CD8-positive, alpha-beta memory T cell (primary cell): ENCODE measurements at regions not wholly inside any gene's neighbourhood (a gene's known extent, or its start where the extent isn't known, plus 50 kb on each side); places are given as distances from the start of the nearest gene placed in this dataset.

Source experiments
- CTCF ChIA-PET: fragments of 350-600 bp; sonication (Branson Sonifier 250); formaldehyde crosslinking; loops from one replicate; lab custom pipeline; 2021; ENCODE audit warnings: antibody characterized with exemption; lab: Charles Lee
- POLR2A ChIA-PET: fragments of 350-600 bp; sonication (Branson Sonifier 250); formaldehyde crosslinking; loops from one replicate; lab custom pipeline; 2021; ENCODE audit warnings: antibody characterized with exemption; lab: Charles Lee
- DNase-seq, 5 donors: peaks; one replicate each; pipeline versions ENCODE4 v3.0.0 to v3.0.0-alpha.2; 2020 to 2022; ENCODE audit warnings: mixed read lengths in 1 of 5
- H3K27ac ChIP-seq: one replicate; pipeline ENCODE4 v1.7.0; 2013; ENCODE audit warnings: low read depth, mild to moderate bottlenecking, low read length, moderate library complexity
- H3K27me3 ChIP-seq: 2 replicates; pipeline ENCODE4 v1.7.0; 2013; ENCODE audit warnings: low read length, mild to moderate bottlenecking; ENCODE audit not compliant: insufficient read depth, poor library complexity, severe bottlenecking
- H3K36me3 ChIP-seq: 2 replicates; pipeline ENCODE4 v1.7.0; 2013; ENCODE audit warnings: mild to moderate bottlenecking, low read length, moderate library complexity; ENCODE audit not compliant: insufficient read depth
- H3K4me1 ChIP-seq: 2 replicates; pipeline ENCODE4 v1.7.0; 2013; ENCODE audit warnings: mild to moderate bottlenecking, low read length, moderate library complexity; ENCODE audit not compliant: insufficient read depth
- H3K4me3 ChIP-seq: 2 replicates; pipeline ENCODE4 v1.7.0; 2013; ENCODE audit warnings: mild to moderate bottlenecking, low read length
- H3K9me3 ChIP-seq: 2 replicates; pipeline ENCODE4 v1.7.0; 2013; ENCODE audit warnings: mild to moderate bottlenecking, low read length
- H3K27ac Mint-ChIP-seq, 8 donors: one replicate each; pipeline ENCODE4 v1.8.0; 2020 to 2021; ENCODE audit warnings: mixed read lengths in 8 of 8, mild to moderate bottlenecking in 6 of 8, inconsistent platforms in 3 of 8, moderate library complexity in 3 of 8
- H3K27me3 Mint-ChIP-seq, 2 donors: one replicate each; pipeline ENCODE4 v1.8.0; 2020 to 2021; ENCODE audit warnings: mixed read lengths in 2 of 2, mild to moderate bottlenecking in 1 of 2, moderate library complexity in 1 of 2
- H3K36me3 Mint-ChIP-seq, 3 donors: one replicate each; pipeline ENCODE4 v1.8.0; 2020 to 2021; ENCODE audit warnings: mixed read lengths in 3 of 3, inconsistent platforms in 1 of 3, mild to moderate bottlenecking in 1 of 3
- H3K4me1 Mint-ChIP-seq, 3 donors: one replicate each; pipeline ENCODE4 v1.8.0; 2020 to 2021; ENCODE audit warnings: mixed read lengths in 3 of 3, inconsistent platforms in 1 of 3, mild to moderate bottlenecking in 1 of 3
- H3K4me3 Mint-ChIP-seq, 7 donors: one replicate each; pipeline ENCODE4 v1.8.0; 2020 to 2021; ENCODE audit warnings: mixed read lengths in 7 of 7, mild to moderate bottlenecking in 6 of 7, moderate library complexity in 4 of 7, inconsistent platforms in 2 of 7
- H3K9me3 Mint-ChIP-seq, 5 donors: one replicate each; pipeline ENCODE4 v1.8.0; 2020 to 2022; ENCODE audit warnings: mixed read lengths in 5 of 5, mild to moderate bottlenecking in 3 of 5, moderate library complexity in 2 of 5, inconsistent platforms in 1 of 5

DNA sequence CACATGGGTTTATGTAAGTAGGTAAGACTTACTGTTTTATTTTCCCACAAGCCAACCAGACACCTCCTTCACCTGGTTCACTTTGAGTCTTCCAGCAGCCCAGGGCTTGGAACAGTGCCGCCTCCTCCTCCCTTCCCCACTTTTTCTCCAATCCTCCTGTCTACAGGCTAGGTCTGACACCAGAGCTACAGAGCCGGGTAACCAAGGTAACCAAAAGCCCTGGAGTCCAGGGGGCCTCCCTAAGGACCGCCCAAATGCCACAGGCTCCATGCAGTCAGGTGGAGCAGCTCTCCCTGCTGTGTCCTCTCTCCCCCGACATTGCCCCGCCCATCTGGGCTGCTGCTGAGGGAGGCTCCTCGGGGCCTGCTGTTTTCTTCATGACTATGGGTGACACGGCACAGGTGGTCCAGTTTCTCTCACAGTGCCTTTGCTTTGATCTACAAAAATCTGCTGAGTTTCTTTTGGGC lies 138.0 kb upstream of the EFNA5 start:
- Mint-ChIP-seq H3K27me3 (peaks cover 0 to 2% of the 10 kb centered on the region in 2 donors), H3K9me3 (no peaks in the 10 kb centered on the region), H3K27ac (no peak overlapping the region), H3K36me3 (no peaks in the 10 kb centered on the region), H3K4me3 (no peak overlapping the region), H3K4me1 (no peaks in the 10 kb centered on the region)
- no peak for DNase-seq
- POLR2A ChIA-PET, result no interaction called here
- H3K9me3 ChIP-seq, result no peaks in the 10 kb centered on the region
- H3K36me3 ChIP-seq, result no peaks in the 10 kb centered on the region
- no peak overlapping the region for H3K4me3 ChIP-seq
- H3K27me3 ChIP-seq, result no peaks in the 10 kb centered on the region
- CTCF ChIA-PET, result no interaction called here
- H3K4me1 ChIP-seq, result no peaks in the 10 kb centered on the region
- H3K27ac ChIP-seq, result no peak overlapping the region

GRCh38 chr5:107807431-107807830 lies 136.7 kb upstream of the EFNA5 start:
- H3K27ac ChIP-seq, result no peak overlapping the region
- DNase-seq, result no peak

GRCh38 chr5:107806705-107807104 lies 136.0 kb upstream of the EFNA5 start:
- no peaks in the 10 kb centered on the region for H3K4me1 Mint-ChIP-seq
- peaks cover 0 to 2% of the 10 kb centered on the region in 2 donors for H3K27me3 Mint-ChIP-seq

More at GRCh38 chr5:107807431-107807830, 136.7 kb upstream of the EFNA5 start:
- H3K36me3 ChIP-seq, result no peaks in the 10 kb centered on the region
- peaks cover 0 to 2% of the 10 kb centered on the region in 2 donors for H3K27me3 Mint-ChIP-seq
- H3K27me3 ChIP-seq, result no peaks in the 10 kb centered on the region
- ChIA-PET POLR2A (no interaction called here), CTCF (no interaction called here)
- no peaks in the 10 kb centered on the region for H3K4me1 ChIP-seq
- no peaks in the 10 kb centered on the region for H3K36me3 Mint-ChIP-seq
- H3K27ac Mint-ChIP-seq, result no peak overlapping the region
- no peaks in the 10 kb centered on the region for H3K9me3 Mint-ChIP-seq
- H3K4me3 Mint-ChIP-seq, result no peak overlapping the region
- no peak overlapping the region for H3K4me3 ChIP-seq
- no peaks in the 10 kb centered on the region for H3K9me3 ChIP-seq
- no peaks in the 10 kb centered on the region for H3K4me1 Mint-ChIP-seq

DNA sequence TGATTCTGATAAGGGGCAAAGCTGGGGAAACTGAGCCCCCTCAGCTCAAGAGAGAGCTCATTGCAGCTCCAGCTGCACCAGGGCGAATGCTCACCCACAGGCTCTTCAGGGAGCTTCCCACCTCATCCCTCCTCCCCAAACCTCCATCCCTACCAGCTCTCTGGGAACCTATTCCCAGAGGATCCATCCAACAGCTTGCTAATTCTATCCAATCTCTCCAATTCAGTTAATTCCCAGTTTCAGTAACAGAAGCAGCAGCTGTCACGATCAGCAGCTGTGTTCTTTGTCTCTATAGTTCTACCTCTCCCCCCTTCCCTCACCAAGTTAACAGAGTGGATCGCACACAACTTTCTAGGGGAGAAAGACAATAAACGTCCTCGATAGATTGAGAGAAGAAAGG lies 135.5 kb upstream of the EFNA5 start:
- Mint-ChIP-seq H3K27me3 (peaks cover 0 to 2% of the 10 kb centered on the region in 2 donors), H3K4me3 (no peak overlapping the region), H3K4me1 (no peaks in the 10 kb centered on the region), H3K27ac (no peak overlapping the region), H3K36me3 (no peaks in the 10 kb centered on the region), H3K9me3 (no peaks in the 10 kb centered on the region)
- Histone ChIP-seq H3K27ac (no peak overlapping the region), H3K36me3 (no peaks in the 10 kb centered on the region), H3K9me3 (no peaks in the 10 kb centered on the region), H3K27me3 (no peaks in the 10 kb centered on the region), H3K4me3 (no peak overlapping the region), H3K4me1 (no peaks in the 10 kb centered on the region)
- no peak for DNase-seq
- ChIA-PET CTCF (no interaction called here), POLR2A (no interaction called here)

More at GRCh38 chr5:107806705-107807104, 136.0 kb upstream of the EFNA5 start:
- Histone ChIP-seq H3K9me3 (no peaks in the 10 kb centered on the region), H3K36me3 (no peaks in the 10 kb centered on the region), H3K27ac (no peak overlapping the region), H3K4me1 (no peaks in the 10 kb centered on the region), H3K27me3 (no peaks in the 10 kb centered on the region), H3K4me3 (no peak overlapping the region)
- POLR2A ChIA-PET, result no interaction called here
- Mint-ChIP-seq H3K9me3 (no peaks in the 10 kb centered on the region), H3K4me3 (no peak overlapping the region), H3K27ac (no peak overlapping the region), H3K36me3 (no peaks in the 10 kb centered on the region)
- DNase-seq, result no peak
- CTCF ChIA-PET, result no interaction called here

DNA sequence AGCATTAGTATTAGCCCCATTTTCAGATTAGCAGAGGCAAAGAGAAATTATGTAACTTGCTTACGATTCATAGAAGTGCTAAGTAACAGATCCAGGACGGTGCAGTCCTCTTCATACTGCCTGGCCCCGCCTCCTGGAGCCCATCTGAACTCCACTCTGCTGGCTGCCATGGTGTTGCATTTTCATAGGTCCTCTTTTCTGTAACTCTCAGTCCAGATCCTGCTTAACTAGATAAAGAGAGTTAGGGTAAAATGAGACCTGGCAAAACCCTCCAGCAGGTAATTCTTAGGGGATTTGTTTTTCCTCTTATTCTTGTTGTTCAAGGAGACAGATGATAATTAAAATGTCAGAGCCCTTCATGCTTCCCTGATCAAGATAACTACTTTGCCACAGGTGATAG lies 135.1 kb upstream of the EFNA5 start:
- CTCF ChIA-PET, result no interaction called here
- Mint-ChIP-seq H3K27me3 (peaks cover 0 to 2% of the 10 kb centered on the region in 2 donors), H3K9me3 (no peaks in the 10 kb centered on the region), H3K4me1 (no peaks in the 10 kb centered on the region), H3K36me3 (no peaks in the 10 kb centered on the region), H3K27ac (no peak overlapping the region), H3K4me3 (no peak overlapping the region)
- Histone ChIP-seq H3K9me3 (no peaks in the 10 kb centered on the region), H3K4me3 (no peak overlapping the region), H3K36me3 (no peaks in the 10 kb centered on the region), H3K27ac (no peak overlapping the region), H3K27me3 (no peaks in the 10 kb centered on the region), H3K4me1 (no peaks in the 10 kb centered on the region)
- DNase-seq, result no peak
- POLR2A ChIA-PET, result no interaction called here

DNA sequence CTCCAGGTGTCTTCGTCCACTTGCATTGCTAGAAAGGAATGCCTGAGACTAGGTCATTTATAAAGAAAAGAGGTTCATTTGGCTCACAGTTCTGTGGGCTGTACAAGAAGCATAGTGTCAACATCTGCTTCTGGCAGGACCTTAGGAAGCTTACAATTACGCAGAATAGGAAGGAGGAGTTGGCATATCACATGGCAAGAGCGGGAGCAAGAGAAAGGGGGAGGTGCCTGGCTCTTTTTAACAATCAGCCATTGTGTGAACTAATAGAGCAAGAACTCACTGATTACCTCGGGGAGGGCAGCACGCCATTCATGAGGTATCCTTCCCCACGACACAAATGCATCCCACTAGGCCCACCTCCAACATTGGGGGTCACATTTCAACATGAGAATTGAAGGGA lies 134.4 kb upstream of the EFNA5 start:
- no peaks in the 10 kb centered on the region for H3K36me3 Mint-ChIP-seq
- H3K9me3 Mint-ChIP-seq, result no peaks in the 10 kb centered on the region
- ChIA-PET CTCF (no interaction called here), POLR2A (no interaction called here)
- no peak overlapping the region for H3K27ac Mint-ChIP-seq
- H3K9me3 ChIP-seq, result no peaks in the 10 kb centered on the region
- no peak for DNase-seq
- H3K4me3 Mint-ChIP-seq, result no peak overlapping the region
- H3K27me3 ChIP-seq, result no peaks in the 10 kb centered on the region
- H3K4me1 ChIP-seq, result no peaks in the 10 kb centered on the region
- peaks cover 0 to 2% of the 10 kb centered on the region in 2 donors for H3K27me3 Mint-ChIP-seq
- H3K4me1 Mint-ChIP-seq, result no peaks in the 10 kb centered on the region
- H3K27ac ChIP-seq, result no peak overlapping the region
- no peak overlapping the region for H3K4me3 ChIP-seq
- no peaks in the 10 kb centered on the region for H3K36me3 ChIP-seq

DNA sequence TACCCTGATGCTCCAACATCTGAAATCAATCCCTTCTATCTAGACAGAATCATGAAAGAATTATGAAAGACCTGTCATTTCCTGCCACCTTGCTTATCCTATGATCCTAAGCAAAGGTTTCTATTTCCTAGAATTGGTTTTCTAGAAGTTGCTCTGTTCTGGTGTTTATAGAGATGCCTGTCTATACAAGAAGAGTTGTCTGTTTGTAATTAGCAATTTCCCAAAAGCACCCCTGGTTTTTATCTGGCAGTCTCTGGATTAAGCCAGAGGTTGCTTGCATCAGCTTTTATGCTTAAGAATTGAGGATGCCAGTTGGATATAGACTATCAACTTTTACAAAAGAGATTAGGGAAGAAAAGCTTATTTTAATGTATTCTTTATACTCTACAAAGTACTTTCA lies 133.0 kb upstream of the EFNA5 start:
- DNase-seq, result no peak
- no peak overlapping the region for H3K4me3 Mint-ChIP-seq
- CTCF ChIA-PET, result no interaction called here
- Histone ChIP-seq H3K36me3 (no peaks in the 10 kb centered on the region), H3K27me3 (no peaks in the 10 kb centered on the region), H3K27ac (no peak overlapping the region), H3K4me3 (no peak overlapping the region), H3K4me1 (no peaks in the 10 kb centered on the region), H3K9me3 (no peaks in the 10 kb centered on the region)
- no peak overlapping the region for H3K27ac Mint-ChIP-seq
- no peaks in the 10 kb centered on the region for H3K36me3 Mint-ChIP-seq
- no peaks in the 10 kb centered on the region for H3K4me1 Mint-ChIP-seq
- POLR2A ChIA-PET, result no interaction called here
- no peaks in the 10 kb centered on the region for H3K9me3 Mint-ChIP-seq
- peaks cover 0 to 3% of the 10 kb centered on the region in 2 donors for H3K27me3 Mint-ChIP-seq

GRCh38 chr5:107801061-107801460 lies 130.3 kb upstream of the EFNA5 start:
- H3K4me1 ChIP-seq, result no peaks in the 10 kb centered on the region
- H3K36me3 Mint-ChIP-seq, result no peaks in the 10 kb centered on the region
- ChIA-PET CTCF (no interaction called here), POLR2A (no interaction called here)
- H3K27me3 ChIP-seq, result no peaks in the 10 kb centered on the region
- H3K27ac Mint-ChIP-seq, result no peak overlapping the region
- H3K4me3 Mint-ChIP-seq, result no peak overlapping the region
- no peaks in the 10 kb centered on the region for H3K9me3 Mint-ChIP-seq
- H3K36me3 ChIP-seq, result no peaks in the 10 kb centered on the region
- no peak overlapping the region for H3K27ac ChIP-seq
- peaks cover under 1 to 6% of the 10 kb centered on the region in 2 donors for H3K27me3 Mint-ChIP-seq
- no peak for DNase-seq
- H3K4me1 Mint-ChIP-seq, result no peaks in the 10 kb centered on the region
- no peak overlapping the region for H3K4me3 ChIP-seq
- no peaks in the 10 kb centered on the region for H3K9me3 ChIP-seq

DNA sequence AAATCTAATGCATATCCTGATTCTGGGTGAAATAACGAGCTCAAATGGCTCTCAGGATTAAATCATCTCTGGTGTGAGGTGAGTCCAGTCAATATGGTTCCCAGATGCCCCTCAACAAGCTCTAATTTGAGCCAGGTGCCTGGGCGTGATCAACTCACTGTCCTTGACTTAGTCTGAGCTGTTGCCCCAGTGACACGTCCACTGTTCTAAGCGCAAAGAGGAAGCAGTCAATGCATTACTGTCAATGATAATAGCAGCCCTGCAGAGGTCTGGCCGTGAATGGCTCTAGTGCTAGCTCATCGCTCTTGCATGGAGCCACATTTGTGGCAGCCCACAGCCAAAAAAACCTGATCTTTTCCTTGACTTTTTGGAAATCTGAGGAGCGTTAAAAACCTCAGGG lies 128.6 kb upstream of the EFNA5 start:
- Mint-ChIP-seq H3K27me3 (peaks cover 5 to 10% of the 10 kb centered on the region in 2 donors), H3K36me3 (no peaks in the 10 kb centered on the region), H3K4me3 (no peak overlapping the region), H3K27ac (no peak overlapping the region), H3K9me3 (peaks cover 0 to 2% (median 0%) of the 10 kb centered on the region in 5 donors), H3K4me1 (no peaks in the 10 kb centered on the region)
- Histone ChIP-seq H3K4me1 (no peaks in the 10 kb centered on the region), H3K9me3 (no peaks in the 10 kb centered on the region), H3K36me3 (no peaks in the 10 kb centered on the region), H3K27me3 (no peaks in the 10 kb centered on the region), H3K4me3 (no peak overlapping the region), H3K27ac (no peak overlapping the region)
- CTCF ChIA-PET, result no interaction called here
- no peak for DNase-seq
- POLR2A ChIA-PET, result no interaction called here
